ENCODE measurements at regions not wholly inside any gene's neighbourhood (a gene's known extent, or its start where the extent isn't known, plus 50 kb on each side); places are given as distances from the start of the nearest gene placed in this dataset.

GRCh38 chr2:125644257-125644656 is 1011.7 kb upstream of the GYPC start:
- TF ChIP-seq ZMAT4 (CRISPR knock-in tag; IDR thresholded peaks at IDR 0.05) (no peak), MXD4 (CRISPR knock-in tag; IDR thresholded peaks at IDR 0.05; ENCODE audit: borderline replicate concordance) (no peak), ZNF671 (CRISPR knock-in tag; IDR thresholded peaks at IDR 0.05) (no peak), CTCF (IDR thresholded peaks at IDR 0.05) (no peak), GABPB1 (CRISPR knock-in tag; IDR thresholded peaks at IDR 0.05) (no peak), AFF4 (CRISPR knock-in tag; IDR thresholded peaks at IDR 0.05; ENCODE audit: borderline replicate concordance) (no peak), USF2 (CRISPR knock-in tag; IDR thresholded peaks at IDR 0.05) (no peak)
- TF ChIP-seq, protein P1, sequence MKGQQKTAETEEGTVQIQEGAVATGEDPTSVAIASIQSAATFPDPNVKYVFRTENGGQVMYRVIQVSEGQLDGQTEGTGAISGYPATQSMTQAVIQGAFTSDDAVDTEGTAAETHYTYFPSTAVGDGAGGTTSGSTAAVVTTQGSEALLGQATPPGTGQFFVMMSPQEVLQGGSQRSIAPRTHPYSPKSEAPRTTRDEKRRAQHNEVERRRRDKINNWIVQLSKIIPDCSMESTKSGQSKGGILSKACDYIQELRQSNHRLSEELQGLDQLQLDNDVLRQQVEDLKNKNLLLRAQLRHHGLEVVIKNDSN (CRISPR knock-in tag; IDR thresholded peaks at IDR 0.05) = no peak

All from WTC11 (cell line).